Muscle layer of duodenum (tissue), 2 donors: ENCODE measurements at regions not wholly inside any gene's neighbourhood (a gene's known extent, or its start where the extent isn't known, plus 50 kb on each side); places are given as distances from the start of the nearest gene placed in this dataset.

ENCODE experiments used
- H3K27ac ChIP-seq: one replicate; pipeline ENCODE4 v1.7.0; 2013; ENCODE audit warnings: mild to moderate bottlenecking, low read length
- H3K27me3 ChIP-seq: one replicate; pipeline ENCODE4 v1.7.0; 2013; ENCODE audit warnings: low read depth, mild to moderate bottlenecking, control low read depth, low read length
- H3K36me3 ChIP-seq, 2 donors: one replicate each; pipeline ENCODE4 v1.7.0; 2013; ENCODE audit warnings: low read length in 2 of 2, control low read depth in 1 of 2, mild to moderate bottlenecking in 1 of 2; ENCODE audit not compliant: insufficient read depth in 2 of 2, control insufficient read depth in 1 of 2
- H3K4me1 ChIP-seq, 2 donors: one replicate each; pipeline ENCODE4 v1.7.0; 2013; ENCODE audit warnings: low read length in 2 of 2, mild to moderate bottlenecking in 2 of 2, control low read depth in 1 of 2, moderate library complexity in 1 of 2; ENCODE audit not compliant: insufficient read depth in 2 of 2, control insufficient read depth in 1 of 2
- H3K4me3 ChIP-seq, 2 donors: one replicate each; pipeline ENCODE4 v1.7.0; 2013; ENCODE audit warnings: low read length in 2 of 2, low read depth in 1 of 2, mild to moderate bottlenecking in 1 of 2
- H3K9me3 ChIP-seq, 2 donors: one replicate each; pipeline ENCODE4 v1.7.0; 2013; ENCODE audit warnings: low read length in 2 of 2, control low read depth in 1 of 2, mild to moderate bottlenecking in 1 of 2; ENCODE audit not compliant: control insufficient read depth in 1 of 2
- donor health status: healthy.

DNA sequence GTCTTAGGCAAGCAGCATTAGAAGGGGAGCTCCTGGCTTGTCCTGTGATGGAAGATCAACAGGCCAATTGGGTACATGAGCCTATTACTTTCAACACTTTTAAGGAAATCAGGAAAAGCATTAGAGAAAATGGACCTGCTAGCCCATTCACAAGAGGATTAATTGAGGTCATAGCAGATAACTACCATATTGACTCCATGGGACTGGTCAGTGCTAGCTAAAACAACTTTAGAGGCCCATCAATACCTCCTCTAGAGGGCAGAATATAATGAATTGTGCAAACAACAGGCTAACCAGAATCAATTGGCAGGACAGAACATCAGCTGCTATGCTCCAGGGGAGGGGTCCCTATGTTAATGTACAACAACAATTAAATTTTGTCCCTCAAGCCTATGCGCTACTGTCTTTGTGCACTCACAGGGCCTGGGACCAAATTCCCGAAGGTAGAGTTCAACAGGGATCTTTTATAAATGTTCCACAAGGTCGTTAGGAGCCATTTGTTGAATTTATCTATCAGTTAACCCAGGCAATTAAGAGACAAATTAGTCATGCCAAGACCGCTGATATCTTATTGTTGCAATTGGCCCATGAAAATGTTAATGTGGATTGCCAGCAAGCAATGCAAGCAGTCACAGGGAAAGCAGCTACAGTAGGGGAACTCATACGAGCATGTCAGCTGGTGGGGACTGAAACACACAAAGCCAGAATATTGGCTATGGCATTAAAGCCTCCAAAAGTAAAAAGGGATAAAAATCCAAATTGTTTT is 106.6 kb upstream of the BTN3A2 start:
- Histone ChIP-seq H3K4me1 (no peaks in the 10 kb centered on the region), H3K9me3 (no peaks in the 10 kb centered on the region), H3K36me3 (no peaks in the 10 kb centered on the region), H3K27me3 (no peaks in the 10 kb centered on the region), H3K4me3 (peak overlapping the region in 1 of 2 donors; percentile 55), H3K27ac (peak overlapping the region; percentile 60)

GRCh38 chr6:26260110-26260637 is 104.8 kb upstream of the BTN3A2 start:
- H3K4me1 ChIP-seq, result no peaks in the 10 kb centered on the region
- no peak overlapping the region for H3K4me3 ChIP-seq
- H3K27ac ChIP-seq, result no peak overlapping the region
- no peaks in the 10 kb centered on the region for H3K36me3 ChIP-seq
- no peaks in the 10 kb centered on the region for H3K9me3 ChIP-seq
- H3K27me3 ChIP-seq, result no peaks in the 10 kb centered on the region

- Histone ChIP-seq H3K4me1 (no peaks in the 10 kb centered on the region), H3K27ac (no peak overlapping the region), H3K27me3 (no peaks in the 10 kb centered on the region), H3K4me3 (no peak overlapping the region), H3K9me3 (no peaks in the 10 kb centered on the region), H3K36me3 (no peaks in the 10 kb centered on the region)
These were observed 104.1 kb upstream of the BTN3A2 start for GRCh38 chr6:26260725-26261490.

DNA sequence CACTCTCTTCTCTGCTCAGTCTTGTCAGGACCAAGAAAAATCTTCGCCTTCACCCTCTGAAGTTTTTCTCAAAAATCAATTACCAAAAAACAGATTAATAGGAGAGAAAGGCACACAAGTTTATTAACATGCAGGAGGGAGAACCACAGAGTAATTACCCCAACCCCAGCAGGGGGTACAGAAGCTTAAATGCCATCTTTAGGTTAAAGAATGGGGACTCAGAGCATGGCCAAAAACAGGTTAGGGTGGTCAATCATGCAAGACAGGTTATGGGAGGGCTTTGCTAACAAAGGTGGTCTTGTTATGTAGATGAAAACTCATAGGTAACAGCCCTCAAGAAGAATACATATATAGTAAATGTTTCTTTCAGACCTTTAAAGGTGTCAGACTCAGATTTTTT is 100.5 kb upstream of the BTN3A2 start:
- no peak overlapping the region for H3K27ac ChIP-seq
- no peak overlapping the region for H3K4me3 ChIP-seq
- no peaks in the 10 kb centered on the region for H3K4me1 ChIP-seq
- no peaks in the 10 kb centered on the region for H3K36me3 ChIP-seq
- H3K9me3 ChIP-seq, result no peaks in the 10 kb centered on the region
- H3K27me3 ChIP-seq, result no peaks in the 10 kb centered on the region

DNA sequence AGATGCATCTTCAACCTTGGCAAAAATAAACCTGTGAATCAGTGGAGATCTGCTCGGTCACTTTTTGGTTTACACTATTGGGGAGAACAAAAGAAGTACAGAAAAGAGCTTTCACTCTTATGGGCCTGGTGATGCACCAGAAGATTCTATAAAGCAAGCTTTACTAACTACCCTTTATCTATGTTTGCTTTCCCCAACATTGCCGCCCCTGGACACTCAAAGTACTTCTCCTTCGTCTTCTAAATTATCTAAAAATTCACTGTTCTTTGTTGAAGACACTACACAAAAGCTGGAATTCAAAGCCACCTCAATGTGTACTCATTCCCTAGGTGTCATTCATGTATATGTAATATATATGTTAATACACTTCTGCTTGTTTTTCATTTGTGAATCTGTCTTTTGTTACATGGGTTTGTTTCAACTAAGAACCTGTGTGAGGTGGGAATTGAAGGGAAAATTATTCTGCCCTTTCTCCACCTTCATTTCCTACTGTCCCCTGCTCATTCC is 97.9 kb upstream of the BTN3A2 start:
- Histone ChIP-seq H3K4me1 (peaks cover 0 to 8% of the 10 kb centered on the region in 2 donors), H3K9me3 (no peaks in the 10 kb centered on the region), H3K36me3 (no peaks in the 10 kb centered on the region), H3K27ac (no peak overlapping the region), H3K27me3 (no peaks in the 10 kb centered on the region), H3K4me3 (no peak overlapping the region)

DNA sequence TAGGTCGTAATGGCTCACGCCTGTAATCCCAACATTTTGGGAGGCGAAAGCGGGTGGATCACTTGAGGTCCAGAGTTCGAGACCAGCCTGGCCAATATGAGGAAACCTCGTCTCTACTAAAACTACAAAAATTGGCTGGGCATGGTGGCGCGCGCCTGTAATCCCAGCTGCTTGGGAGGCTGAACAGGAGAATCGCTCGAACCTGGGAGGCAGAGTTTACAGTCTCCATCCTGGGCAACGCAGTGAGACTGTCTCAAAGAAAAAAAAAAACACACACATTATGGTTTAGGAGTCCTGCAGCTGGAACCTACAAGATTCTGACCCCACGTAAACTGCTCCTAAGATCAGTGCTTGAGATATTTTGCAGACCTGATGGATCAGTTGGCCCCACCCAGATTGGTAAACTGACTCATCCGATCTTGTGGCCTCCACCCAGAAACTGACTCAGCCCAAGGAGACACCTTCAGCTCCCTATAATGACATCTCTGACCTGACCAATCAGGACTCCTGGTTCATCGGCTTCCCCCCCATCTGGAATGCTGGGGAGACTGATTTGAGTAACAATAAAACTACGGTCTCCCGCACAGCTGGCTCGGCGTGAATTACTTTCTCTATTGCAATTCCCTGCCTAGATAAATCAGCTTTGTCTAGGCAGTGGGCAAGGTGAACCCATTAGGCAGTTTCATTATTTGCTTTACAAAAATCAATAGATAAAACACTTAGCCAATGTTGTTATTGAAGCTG is 96.2 kb upstream of the BTN3A2 start:
- Histone ChIP-seq H3K4me3 (no peak overlapping the region), H3K27ac (no peak overlapping the region), H3K36me3 (no peaks in the 10 kb centered on the region), H3K4me1 (peaks cover 0 to 8% of the 10 kb centered on the region in 2 donors), H3K9me3 (no peaks in the 10 kb centered on the region), H3K27me3 (no peaks in the 10 kb centered on the region)

DNA sequence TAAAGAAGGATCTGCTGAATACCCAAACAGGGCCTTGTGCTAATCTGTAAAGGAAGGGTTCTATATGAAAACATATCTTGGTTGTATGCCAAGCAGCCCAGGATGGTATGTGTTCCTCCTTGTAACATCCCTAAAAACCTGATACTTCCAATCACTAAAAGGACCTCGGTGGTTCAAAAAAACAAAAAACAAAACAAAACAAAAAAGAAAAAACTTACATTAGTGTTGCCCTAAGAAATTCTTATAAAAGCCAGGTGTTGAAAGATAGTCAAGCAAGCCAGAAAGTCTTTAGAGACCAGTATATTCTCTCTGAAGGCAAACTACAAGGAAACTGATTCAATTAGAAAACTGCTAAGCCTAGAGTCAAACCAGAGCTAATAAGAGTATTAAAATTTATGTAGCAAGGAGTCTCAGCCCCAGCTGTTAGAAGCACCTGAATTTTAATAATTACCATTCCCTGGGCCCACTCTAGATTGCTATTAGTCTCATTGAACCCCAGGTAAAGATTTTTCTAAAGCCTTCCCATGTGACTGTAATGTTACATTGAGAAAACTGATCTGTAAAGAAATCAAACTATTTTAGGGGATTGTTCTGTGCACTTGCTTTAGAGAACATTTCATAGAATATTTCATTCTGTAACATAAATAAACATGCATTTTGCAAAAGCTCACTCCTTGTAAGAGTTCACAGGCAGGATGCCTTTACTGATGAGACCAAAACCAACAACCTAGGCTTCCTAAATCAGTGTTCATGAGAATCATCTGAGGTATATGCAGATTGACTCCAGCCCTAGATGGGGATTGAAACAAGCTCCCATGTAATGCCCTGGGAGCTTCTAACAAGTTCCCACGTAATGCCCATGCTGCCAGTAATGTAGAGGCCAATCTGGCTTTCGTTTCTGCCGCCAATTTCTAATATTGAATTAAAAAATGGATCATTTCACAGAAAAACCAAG is 95.2 kb upstream of the BTN3A2 start:
- no peaks in the 10 kb centered on the region for H3K27me3 ChIP-seq
- H3K27ac ChIP-seq, result peak overlapping the region; percentile 27
- H3K9me3 ChIP-seq, result no peaks in the 10 kb centered on the region
- H3K36me3 ChIP-seq, result no peaks in the 10 kb centered on the region
- H3K4me3 ChIP-seq, result peak overlapping the region in 1 of 2 donors; percentile 72
- H3K4me1 ChIP-seq, result peaks cover 0 to 8% of the 10 kb centered on the region in 2 donors

DNA sequence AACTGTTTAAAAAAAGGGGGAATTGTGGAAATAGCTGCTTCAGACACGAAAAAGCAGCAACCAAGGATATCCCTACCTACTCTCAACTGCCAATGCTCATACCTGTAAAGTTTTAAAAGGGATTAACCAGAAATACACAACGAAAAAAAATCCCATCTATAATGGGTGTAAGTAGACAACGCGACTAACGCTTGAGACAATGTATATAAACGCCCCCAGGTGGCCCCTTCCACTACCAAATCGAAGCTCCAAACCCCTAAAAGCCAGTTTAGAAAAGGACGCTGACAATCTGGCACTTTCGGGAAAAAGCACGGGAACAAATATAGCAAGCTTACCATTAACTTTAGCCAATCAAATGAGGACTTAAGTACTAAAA is 94.5 kb upstream of the BTN3A2 start:
- Histone ChIP-seq H3K4me3 (peak overlapping the region in 1 of 2 donors; percentile 72), H3K4me1 (peaks cover 0 to 8% of the 10 kb centered on the region in 2 donors), H3K27me3 (no peaks in the 10 kb centered on the region), H3K27ac (no peak overlapping the region), H3K36me3 (no peaks in the 10 kb centered on the region), H3K9me3 (no peaks in the 10 kb centered on the region)

- no peaks in the 10 kb centered on the region for H3K9me3 ChIP-seq
- no peaks in the 10 kb centered on the region for H3K36me3 ChIP-seq
- H3K4me1 ChIP-seq, result peaks cover 0 to 8% of the 10 kb centered on the region in 2 donors
- H3K27me3 ChIP-seq, result no peaks in the 10 kb centered on the region
- H3K27ac ChIP-seq, result peak overlapping the region; percentile 83
- peak overlapping the region; percentile 58 to 72 for H3K4me3 ChIP-seq
These were observed 93.9 kb upstream of the BTN3A2 start for GRCh38 chr6:26270903-26271667.

DNA sequence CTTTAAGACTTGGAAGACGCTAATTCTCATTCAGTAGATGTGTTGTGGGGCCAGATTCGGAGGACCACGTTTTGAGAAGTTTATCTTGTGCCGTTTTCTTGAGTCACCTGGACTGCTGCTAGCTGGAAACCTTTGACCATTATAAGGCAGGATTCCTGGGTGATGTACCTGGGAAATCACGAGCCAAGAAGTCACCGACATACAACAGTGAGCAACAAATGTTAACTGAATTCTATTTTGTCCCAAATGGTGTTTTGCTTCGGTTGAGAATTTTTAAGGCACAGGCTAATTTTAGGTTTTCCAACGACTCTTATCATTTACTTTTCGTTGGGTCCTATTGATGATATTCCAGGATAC is 93.4 kb upstream of the BTN3A2 start:
- peak overlapping the region; percentile 58 to 72 for H3K4me3 ChIP-seq
- peak overlapping the region; percentile 83 for H3K27ac ChIP-seq
- H3K27me3 ChIP-seq, result no peaks in the 10 kb centered on the region
- peaks cover 0 to 8% of the 10 kb centered on the region in 2 donors for H3K4me1 ChIP-seq
- H3K36me3 ChIP-seq, result no peaks in the 10 kb centered on the region
- no peaks in the 10 kb centered on the region for H3K9me3 ChIP-seq
